ENCODE measurements at regions not wholly inside any gene's neighbourhood (a gene's known extent, or its start where the extent isn't known, plus 50 kb on each side); places are given as distances from the start of the nearest gene placed in this dataset.
A peak's percentile ranks its signal among the peaks of the same experiment; 100 is the strongest.

DNA sequence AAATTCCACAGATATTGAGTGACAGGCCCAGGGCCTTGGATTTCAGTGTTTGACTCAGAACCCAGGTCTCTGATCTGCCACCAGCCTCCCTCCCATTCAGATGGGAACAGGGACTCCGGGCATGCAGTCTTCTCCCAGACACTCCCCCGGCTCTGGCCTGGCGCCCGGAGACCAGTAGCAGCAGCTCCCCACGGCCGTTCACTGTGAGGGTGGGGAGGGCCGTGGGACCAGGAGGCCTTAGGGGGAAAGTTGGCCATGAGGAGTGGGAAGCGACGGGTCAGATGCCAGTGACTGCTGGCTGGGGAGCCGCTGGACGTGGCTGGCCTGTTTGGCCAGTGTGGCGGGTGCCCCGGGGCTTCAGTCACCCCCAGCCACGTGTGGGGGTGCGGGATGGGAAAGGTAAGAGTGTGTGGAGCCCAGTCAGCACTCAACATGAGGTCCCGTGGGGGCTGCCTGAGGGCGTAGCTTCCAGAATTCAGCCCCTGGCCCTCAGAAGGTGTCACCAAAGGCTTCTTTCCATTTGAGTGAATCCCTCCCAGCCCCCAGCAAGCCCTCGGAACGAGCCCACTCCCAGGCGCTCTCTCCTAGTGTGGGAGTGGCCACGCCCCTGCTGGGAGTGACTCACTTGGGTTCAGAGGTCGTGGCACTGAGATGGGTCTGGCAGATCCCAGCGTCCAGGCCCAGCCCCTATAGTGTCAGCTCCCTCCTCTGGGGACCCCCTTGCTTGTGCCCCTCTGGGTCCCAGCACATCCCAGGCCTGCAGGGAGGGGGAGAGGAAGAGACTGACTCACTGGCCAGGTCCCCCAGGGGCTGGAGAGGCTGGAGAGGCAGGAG is 309.4 kb downstream of the SEC14L1 start (continued):
- TF ChIP-seq ZNF329 (CRISPR knock-in tag; IDR thresholded peaks at IDR 0.05; ENCODE audit: low read depth) = no peak
- peak; percentile 78; the same call in 1 of the 3 replicates for TF ChIP-seq MXI1 (IDR thresholded peaks at IDR 0.05; ENCODE audit: borderline replicate concordance, low read depth, low read length)
- TF ChIP-seq MXD4 (CRISPR knock-in tag; IDR thresholded peaks at IDR 0.05) = no peak
- peak; percentile 84 for TF ChIP-seq PHF21A (CRISPR knock-in tag; IDR thresholded peaks at IDR 0.05)
- TF ChIP-seq, protein P1, sequence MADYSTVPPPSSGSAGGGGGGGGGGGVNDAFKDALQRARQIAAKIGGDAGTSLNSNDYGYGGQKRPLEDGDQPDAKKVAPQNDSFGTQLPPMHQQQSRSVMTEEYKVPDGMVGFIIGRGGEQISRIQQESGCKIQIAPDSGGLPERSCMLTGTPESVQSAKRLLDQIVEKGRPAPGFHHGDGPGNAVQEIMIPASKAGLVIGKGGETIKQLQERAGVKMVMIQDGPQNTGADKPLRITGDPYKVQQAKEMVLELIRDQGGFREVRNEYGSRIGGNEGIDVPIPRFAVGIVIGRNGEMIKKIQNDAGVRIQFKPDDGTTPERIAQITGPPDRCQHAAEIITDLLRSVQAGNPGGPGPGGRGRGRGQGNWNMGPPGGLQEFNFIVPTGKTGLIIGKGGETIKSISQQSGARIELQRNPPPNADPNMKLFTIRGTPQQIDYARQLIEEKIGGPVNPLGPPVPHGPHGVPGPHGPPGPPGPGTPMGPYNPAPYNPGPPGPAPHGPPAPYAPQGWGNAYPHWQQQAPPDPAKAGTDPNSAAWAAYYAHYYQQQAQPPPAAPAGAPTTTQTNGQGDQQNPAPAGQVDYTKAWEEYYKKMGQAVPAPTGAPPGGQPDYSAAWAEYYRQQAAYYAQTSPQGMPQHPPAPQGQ (CRISPR knock-in tag; IDR thresholded peaks at IDR 0.05; ENCODE audit: borderline replicate concordance) = no peak
- TF ChIP-seq, protein P2, sequence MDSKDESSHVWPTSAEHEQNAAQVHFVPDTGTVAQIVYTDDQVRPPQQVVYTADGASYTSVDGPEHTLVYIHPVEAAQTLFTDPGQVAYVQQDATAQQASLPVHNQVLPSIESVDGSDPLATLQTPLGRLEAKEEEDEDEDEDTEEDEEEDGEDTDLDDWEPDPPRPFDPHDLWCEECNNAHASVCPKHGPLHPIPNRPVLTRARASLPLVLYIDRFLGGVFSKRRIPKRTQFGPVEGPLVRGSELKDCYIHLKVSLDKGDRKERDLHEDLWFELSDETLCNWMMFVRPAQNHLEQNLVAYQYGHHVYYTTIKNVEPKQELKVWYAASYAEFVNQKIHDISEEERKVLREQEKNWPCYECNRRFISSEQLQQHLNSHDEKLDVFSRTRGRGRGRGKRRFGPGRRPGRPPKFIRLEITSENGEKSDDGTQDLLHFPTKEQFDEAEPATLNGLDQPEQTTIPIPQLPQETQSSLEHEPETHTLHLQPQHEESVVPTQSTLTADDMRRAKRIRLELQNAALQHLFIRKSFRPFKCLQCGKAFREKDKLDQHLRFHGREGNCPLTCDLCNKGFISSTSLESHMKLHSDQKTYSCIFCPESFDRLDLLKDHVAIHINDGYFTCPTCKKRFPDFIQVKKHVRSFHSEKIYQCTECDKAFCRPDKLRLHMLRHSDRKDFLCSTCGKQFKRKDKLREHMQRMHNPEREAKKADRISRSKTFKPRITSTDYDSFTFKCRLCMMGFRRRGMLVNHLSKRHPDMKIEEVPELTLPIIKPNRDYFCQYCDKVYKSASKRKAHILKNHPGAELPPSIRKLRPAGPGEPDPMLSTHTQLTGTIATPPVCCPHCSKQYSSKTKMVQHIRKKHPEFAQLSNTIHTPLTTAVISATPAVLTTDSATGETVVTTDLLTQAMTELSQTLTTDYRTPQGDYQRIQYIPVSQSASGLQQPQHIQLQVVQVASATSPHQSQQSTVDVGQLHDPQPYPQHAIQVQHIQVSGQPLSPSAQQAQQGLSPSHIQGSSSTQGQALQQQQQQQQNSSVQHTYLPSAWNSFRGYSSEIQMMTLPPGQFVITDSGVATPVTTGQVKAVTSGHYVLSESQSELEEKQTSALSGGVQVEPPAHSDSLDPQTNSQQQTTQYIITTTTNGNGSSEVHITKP (CRISPR knock-in tag; IDR thresholded peaks at IDR 0.05; ENCODE audit: low read depth) = no peak; the same call in 1 of the 2 replicates
- no peak for TF ChIP-seq KDM5A (IDR thresholded peaks at IDR 0.05; ENCODE audit: borderline replicate concordance, low read length)
- TF ChIP-seq, protein P3, sequence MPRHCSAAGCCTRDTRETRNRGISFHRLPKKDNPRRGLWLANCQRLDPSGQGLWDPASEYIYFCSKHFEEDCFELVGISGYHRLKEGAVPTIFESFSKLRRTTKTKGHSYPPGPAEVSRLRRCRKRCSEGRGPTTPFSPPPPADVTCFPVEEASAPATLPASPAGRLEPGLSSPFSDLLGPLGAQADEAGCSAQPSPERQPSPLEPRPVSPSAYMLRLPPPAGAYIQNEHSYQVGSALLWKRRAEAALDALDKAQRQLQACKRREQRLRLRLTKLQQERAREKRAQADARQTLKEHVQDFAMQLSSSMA (CRISPR knock-in tag; IDR thresholded peaks at IDR 0.05) = peak; percentile 41; the same call in 1 of the 2 replicates
- TF ChIP-seq, protein P4, sequence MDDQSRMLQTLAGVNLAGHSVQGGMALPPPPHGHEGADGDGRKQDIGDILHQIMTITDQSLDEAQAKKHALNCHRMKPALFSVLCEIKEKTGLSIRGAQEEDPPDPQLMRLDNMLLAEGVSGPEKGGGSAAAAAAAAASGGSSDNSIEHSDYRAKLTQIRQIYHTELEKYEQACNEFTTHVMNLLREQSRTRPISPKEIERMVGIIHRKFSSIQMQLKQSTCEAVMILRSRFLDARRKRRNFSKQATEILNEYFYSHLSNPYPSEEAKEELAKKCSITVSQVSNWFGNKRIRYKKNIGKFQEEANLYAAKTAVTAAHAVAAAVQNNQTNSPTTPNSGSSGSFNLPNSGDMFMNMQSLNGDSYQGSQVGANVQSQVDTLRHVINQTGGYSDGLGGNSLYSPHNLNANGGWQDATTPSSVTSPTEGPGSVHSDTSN (CRISPR knock-in tag; IDR thresholded peaks at IDR 0.05; ENCODE audit: borderline replicate concordance) = no peak
- peak; percentile 22; the same call in 1 of the 2 replicates for TF ChIP-seq CREM (IDR thresholded peaks at IDR 0.05)
- no peak for TF ChIP-seq CREM (CRISPR knock-in tag; IDR thresholded peaks at IDR 0.05)
- TF ChIP-seq, protein P5, sequence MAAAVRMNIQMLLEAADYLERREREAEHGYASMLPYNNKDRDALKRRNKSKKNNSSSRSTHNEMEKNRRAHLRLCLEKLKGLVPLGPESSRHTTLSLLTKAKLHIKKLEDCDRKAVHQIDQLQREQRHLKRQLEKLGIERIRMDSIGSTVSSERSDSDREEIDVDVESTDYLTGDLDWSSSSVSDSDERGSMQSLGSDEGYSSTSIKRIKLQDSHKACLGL (CRISPR knock-in tag; IDR thresholded peaks at IDR 0.05) = peak; percentile 75
- TF ChIP-seq WIZ (CRISPR knock-in tag; IDR thresholded peaks at IDR 0.05) = no peak
- no peak for TF ChIP-seq TBP (CRISPR knock-in tag; IDR thresholded peaks at IDR 0.05)
- TF ChIP-seq CENPT (CRISPR knock-in tag; IDR thresholded peaks at IDR 0.05; ENCODE audit: low read depth) = no peak
- no peak for TF ChIP-seq KLF9 (CRISPR knock-in tag; IDR thresholded peaks at IDR 0.05; ENCODE audit: low read depth)
- TF ChIP-seq ZNF839 (CRISPR knock-in tag; IDR thresholded peaks at IDR 0.05; ENCODE audit: borderline replicate concordance) = no peak
- TF ChIP-seq ZNF878 (CRISPR knock-in tag; IDR thresholded peaks at IDR 0.05) = no peak
- TF ChIP-seq MYC (CRISPR knock-in tag; IDR thresholded peaks at IDR 0.05; ENCODE audit: borderline replicate concordance) = peak; percentile 80; the same call in 1 of the 2 replicates
- TF ChIP-seq, protein P6, sequence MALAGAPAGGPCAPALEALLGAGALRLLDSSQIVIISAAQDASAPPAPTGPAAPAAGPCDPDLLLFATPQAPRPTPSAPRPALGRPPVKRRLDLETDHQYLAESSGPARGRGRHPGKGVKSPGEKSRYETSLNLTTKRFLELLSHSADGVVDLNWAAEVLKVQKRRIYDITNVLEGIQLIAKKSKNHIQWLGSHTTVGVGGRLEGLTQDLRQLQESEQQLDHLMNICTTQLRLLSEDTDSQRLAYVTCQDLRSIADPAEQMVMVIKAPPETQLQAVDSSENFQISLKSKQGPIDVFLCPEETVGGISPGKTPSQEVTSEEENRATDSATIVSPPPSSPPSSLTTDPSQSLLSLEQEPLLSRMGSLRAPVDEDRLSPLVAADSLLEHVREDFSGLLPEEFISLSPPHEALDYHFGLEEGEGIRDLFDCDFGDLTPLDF (CRISPR knock-in tag; IDR thresholded peaks at IDR 0.05) = no peak

Measured in HepG2 (cell line).